A673 (cell line): ENCODE measurements at regions not wholly inside any gene's neighbourhood (a gene's known extent, or its start where the extent isn't known, plus 50 kb on each side); places are given as distances from the start of the nearest gene placed in this dataset.

ENCODE experiments used
- BruUV-seq: library from RNA; stranded (reverse); fragments of 400-500 nt; replicated peaks from 2 replicates; lab custom pipeline; 2021; lab: Mats Ljungman, UMichigan
- CTCF ChIA-PET: fragments of 300-600 bp; sonication (Branson Sonifier 250); formaldehyde crosslinking; loops from one replicate; lab custom pipeline; 2022; ENCODE audit warnings: antibody characterized with exemption; lab: Charles Lee
- POLR2A ChIA-PET: fragments of 300-600 bp; sonication (Branson Sonifier 250); formaldehyde crosslinking; loops from one replicate; lab custom pipeline; 2022; ENCODE audit warnings: antibody characterized with exemption; ENCODE audit not compliant: low non-redundant PET; lab: Charles Lee
- DNase-seq: peaks from one replicate; pipeline ENCODE4 v3.0.0-alpha.2; 2015; ENCODE audit warnings: low spot score
- H3K27ac ChIP-seq: fragments of 200-600 bp; sonication (generic); 2 replicates; pipeline ENCODE4 v1.5.1; 2016; ENCODE audit warnings: mixed run types, low read depth, mild to moderate bottlenecking, mixed read lengths, antibody characterized with exemption, low read length; ENCODE audit not compliant: poor library complexity, severe bottlenecking
- H3K27me3 ChIP-seq: fragments of 200-600 bp; sonication (generic); replicated peaks from 2 replicates; pipeline ENCODE4 v1.6.1; 2017; ENCODE audit warnings: mixed run types, low read depth, mild to moderate bottlenecking, mixed read lengths, antibody characterized with exemption, low read length; ENCODE audit not compliant: insufficient read depth, poor library complexity
- H3K36me3 ChIP-seq: fragments of 200-600 bp; sonication (generic); 2 replicates; pipeline ENCODE4 v1.6.1; 2016; ENCODE audit warnings: mixed run types, mild to moderate bottlenecking, mixed read lengths, antibody characterized with exemption, low read length; ENCODE audit not compliant: insufficient read depth, poor library complexity, severe bottlenecking
- H3K4me1 ChIP-seq: fragments of 200-600 bp; sonication (generic); 2 replicates; pipeline ENCODE4 v1.6.1; 2017; ENCODE audit warnings: mixed run types, mild to moderate bottlenecking, mixed read lengths, antibody characterized with exemption, low read length; ENCODE audit not compliant: insufficient read depth, poor library complexity, severe bottlenecking
- H3K4me3 ChIP-seq: fragments of 200-600 bp; sonication (generic); 2 replicates; pipeline ENCODE4 v1.5.1; 2016; ENCODE audit warnings: low read depth, mixed run types, mild to moderate bottlenecking, mixed read lengths, low read length; ENCODE audit not compliant: poor library complexity, severe bottlenecking
- H3K9me3 ChIP-seq: fragments of 200-600 bp; sonication (generic); 2 replicates; pipeline ENCODE4 v1.6.1; 2016; ENCODE audit warnings: mixed run types, low read depth, mild to moderate bottlenecking, mixed read lengths, antibody characterized with exemption, low read length; ENCODE audit not compliant: poor library complexity, severe bottlenecking
- EZH2 ChIP-seq: fragments of 200-600 bp; sonication (generic); IDR thresholded peaks from 2 replicates; pipeline ENCODE4 v1.6.1; 2017; ENCODE audit warnings: borderline replicate concordance, low read depth, mild to moderate bottlenecking, mixed read lengths, antibody characterized with exemption, low read length; ENCODE audit not compliant: poor library complexity, severe bottlenecking
- intact Hi-C: fragments of 100-400 bp; cut with micrococcal nuclease; formaldehyde crosslinking; loops from one replicate; pipeline ENCODE4 v1.10.0; 2022; ENCODE audit not compliant: unreplicated experiment
- TF ChIP-seq, protein P1 (sequence below): fragments of 300-800, 200-600 bp; sonication (generic); conservative IDR thresholded peaks from 2 replicates; pipeline ENCODE4 v1.5.1; 2017; ENCODE audit warnings: low read depth, mild to moderate bottlenecking, antibody characterized with exemption, low read length, moderate library complexity, mixed read lengths

DNA sequence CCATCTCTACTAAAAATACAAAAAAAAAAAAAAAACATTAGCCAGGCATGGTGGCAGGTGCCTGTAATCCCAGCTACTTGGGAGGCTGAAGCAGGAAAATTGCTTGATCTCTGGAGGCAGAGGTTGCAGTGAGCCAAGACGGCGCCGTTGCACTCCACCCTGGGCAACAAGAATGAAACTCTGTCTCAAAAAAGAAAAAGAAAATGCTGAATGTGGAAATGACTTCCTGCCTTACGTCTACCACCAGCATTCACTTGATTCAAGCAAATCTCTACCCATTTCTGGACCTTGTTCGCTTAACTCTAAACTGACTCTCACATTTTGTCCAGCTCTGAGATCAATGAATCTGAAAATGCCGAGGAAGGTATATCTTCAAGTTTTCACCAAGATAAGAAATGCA, 825.3 kb downstream of the TRIB2 start:
- no peak overlapping the region for H3K4me3 ChIP-seq
- H3K27ac ChIP-seq, result no peak overlapping the region
- CTCF ChIA-PET, result no interaction called here
- H3K36me3 ChIP-seq, result no peaks in the 10 kb centered on the region
- TF ChIP-seq EZH2, result no peak
- TF ChIP-seq, protein P1, sequence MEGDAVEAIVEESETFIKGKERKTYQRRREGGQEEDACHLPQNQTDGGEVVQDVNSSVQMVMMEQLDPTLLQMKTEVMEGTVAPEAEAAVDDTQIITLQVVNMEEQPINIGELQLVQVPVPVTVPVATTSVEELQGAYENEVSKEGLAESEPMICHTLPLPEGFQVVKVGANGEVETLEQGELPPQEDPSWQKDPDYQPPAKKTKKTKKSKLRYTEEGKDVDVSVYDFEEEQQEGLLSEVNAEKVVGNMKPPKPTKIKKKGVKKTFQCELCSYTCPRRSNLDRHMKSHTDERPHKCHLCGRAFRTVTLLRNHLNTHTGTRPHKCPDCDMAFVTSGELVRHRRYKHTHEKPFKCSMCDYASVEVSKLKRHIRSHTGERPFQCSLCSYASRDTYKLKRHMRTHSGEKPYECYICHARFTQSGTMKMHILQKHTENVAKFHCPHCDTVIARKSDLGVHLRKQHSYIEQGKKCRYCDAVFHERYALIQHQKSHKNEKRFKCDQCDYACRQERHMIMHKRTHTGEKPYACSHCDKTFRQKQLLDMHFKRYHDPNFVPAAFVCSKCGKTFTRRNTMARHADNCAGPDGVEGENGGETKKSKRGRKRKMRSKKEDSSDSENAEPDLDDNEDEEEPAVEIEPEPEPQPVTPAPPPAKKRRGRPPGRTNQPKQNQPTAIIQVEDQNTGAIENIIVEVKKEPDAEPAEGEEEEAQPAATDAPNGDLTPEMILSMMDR, result no peak
- intact Hi-C loops, result no loop called here
- H3K27me3 ChIP-seq, result peaks cover 24% of the 10 kb centered on the region
- no peaks in the 10 kb centered on the region for H3K4me1 ChIP-seq
- POLR2A ChIA-PET, result no interaction called here
- H3K9me3 ChIP-seq, result no peaks in the 10 kb centered on the region
- no TSS peak for BruUV-seq
- no peak for DNase-seq

DNA sequence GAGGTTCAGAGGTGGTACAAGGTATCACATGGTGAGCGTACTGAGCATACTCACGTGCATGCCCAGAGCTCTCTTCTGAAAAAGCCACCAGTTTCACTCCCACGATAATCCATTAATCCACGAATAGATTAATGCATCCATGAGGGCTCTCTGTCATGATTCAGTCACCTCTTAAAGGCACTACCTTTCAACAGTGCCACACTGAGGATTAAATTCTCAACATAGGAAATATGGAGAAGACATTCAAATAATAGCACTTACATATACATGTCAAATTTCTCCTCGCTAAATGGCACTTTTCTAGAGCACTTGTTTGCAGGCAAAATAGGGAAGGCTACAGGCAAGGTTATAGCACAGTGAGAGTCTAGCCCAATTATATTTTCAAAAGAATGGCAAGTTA, 825.9 kb downstream of the TRIB2 start:
- Histone ChIP-seq H3K9me3 (no peaks in the 10 kb centered on the region), H3K27ac (no peak overlapping the region), H3K36me3 (no peaks in the 10 kb centered on the region), H3K4me1 (no peaks in the 10 kb centered on the region), H3K27me3 (peaks cover 19% of the 10 kb centered on the region), H3K4me3 (no peak overlapping the region)
- intact Hi-C loops, result no loop called here
- ChIA-PET POLR2A (no interaction called here), CTCF (no interaction called here)
- no TSS peak for BruUV-seq
- no peak for DNase-seq
- no peak for TF ChIP-seq EZH2
- TF ChIP-seq, protein P1, result no peak

DNA sequence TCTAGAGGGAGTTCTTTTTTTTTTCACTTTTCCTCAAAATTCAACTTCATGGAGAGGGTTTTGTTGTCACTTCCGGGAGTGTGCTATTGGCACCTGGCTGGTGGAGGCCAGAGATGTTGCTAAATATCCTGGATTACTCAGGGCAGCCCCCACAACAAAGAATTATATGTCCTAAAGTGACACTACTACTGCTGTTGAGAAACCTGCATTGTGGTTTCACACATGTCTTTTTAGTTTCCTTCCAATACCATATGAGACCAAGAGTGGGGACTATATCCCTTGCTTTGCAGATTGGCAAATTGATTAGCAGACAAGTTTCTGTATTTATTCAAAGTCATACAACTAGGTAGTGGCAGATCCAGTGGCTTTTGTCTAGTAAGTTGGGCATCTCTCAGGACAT, 826.8 kb downstream of the TRIB2 start:
- no peak for TF ChIP-seq EZH2
- TF ChIP-seq, protein P1, result no peak
- CTCF ChIA-PET, result no interaction called here
- intact Hi-C loops, result no loop called here
- no peaks in the 10 kb centered on the region for H3K9me3 ChIP-seq
- H3K4me1 ChIP-seq, result no peaks in the 10 kb centered on the region
- H3K36me3 ChIP-seq, result no peaks in the 10 kb centered on the region
- peaks cover 19% of the 10 kb centered on the region for H3K27me3 ChIP-seq
- no TSS peak for BruUV-seq
- no peak overlapping the region for H3K4me3 ChIP-seq
- H3K27ac ChIP-seq, result no peak overlapping the region
- POLR2A ChIA-PET, result no interaction called here
- DNase-seq, result no peak
